A549 (cell line): ENCODE measurements at regions not wholly inside any gene's neighbourhood (a gene's known extent, or its start where the extent isn't known, plus 50 kb on each side); places are given as distances from the start of the nearest gene placed in this dataset.

Experiments
- ATAC-seq, 2 experiments: fragments of 200-7000 bp in 1 of 2; fragments of >200 bp in 1 of 2; cut with Nextera tagmentation in 1 of 2; cut with Tn5 transposase in 1 of 2; 3 replicates each; pipeline versions ENCODE4 v1.8.0 to v1.9.1; 2018 to 2020; ENCODE audit warnings: mild to moderate bottlenecking in 1 of 2, moderate library complexity in 1 of 2
- CTCF ChIA-PET: fragments of 300-600 bp; sonication (Branson Sonifier 250); formaldehyde crosslinking; extraction: SDS; loops from one replicate; lab custom pipeline; 2021; ENCODE audit warnings: antibody characterized with exemption, inconsistent platforms; lab: Yijun Ruan, JAX
- POLR2A ChIA-PET: fragments of 350-600 bp; formaldehyde crosslinking; extraction: SDS; loops from one replicate; lab custom pipeline; 2021; ENCODE audit warnings: antibody characterized with exemption, inconsistent platforms; lab: Yijun Ruan, JAX
- DNase-seq, 2 experiments: peaks; one replicate each; pipeline versions ENCODE4 v3.0.0 to v3.0.0-alpha.2; 2011 to 2016; ENCODE audit warnings: low read depth in 1 of 2, low spot score in 1 of 2
- FAIRE-seq: peaks from 2 replicates; lab custom pipeline; 2011; peaks lifted over from hg19 to GRCh38; lab: Jason Lieb, UNC
- H3K27ac ChIP-seq, 2 experiments: fragments of >200 bp; sonication (Bioruptor Twin); formaldehyde crosslinking; 3 replicates each; pipeline ENCODE4 v1.5.1; 2016 to 2017
- H3K4me1 ChIP-seq: fragments of >200 bp; sonication (Bioruptor Twin); formaldehyde crosslinking; 3 replicates; pipeline ENCODE4 v1.6.1; 2016
- H3K4me2 ChIP-seq: fragments of >200 bp; sonication (Bioruptor Twin); formaldehyde crosslinking; 3 replicates; pipeline ENCODE4 v1.6.1; 2016
- H3K4me3 ChIP-seq: fragments of >200 bp; sonication (Bioruptor Twin); formaldehyde crosslinking; 3 replicates; pipeline ENCODE4 v1.5.1; 2016
- H3K9me3 ChIP-seq: fragments of >200 bp; sonication (Bioruptor Twin); formaldehyde crosslinking; 3 replicates; pipeline ENCODE4 v1.6.1; 2016
- BCL3 ChIP-seq: fragments of >200 bp; sonication (Bioruptor Twin); formaldehyde crosslinking; IDR thresholded peaks from 3 replicates; pipeline ENCODE4 v1.6.1; 2016
- CTCF ChIP-seq: fragments of >200 bp; sonication (Bioruptor Twin); formaldehyde crosslinking; IDR thresholded peaks from 3 replicates; pipeline ENCODE4 v1.5.1; 2016
- EHMT2 ChIP-seq: fragments of 200-600 bp; sonication (generic); IDR thresholded peaks from 2 replicates; pipeline ENCODE4 v1.6.1; 2016; ENCODE audit warnings: antibody characterized with exemption, low read depth, mild to moderate bottlenecking, moderate library complexity
- GATA3 ChIP-seq: IDR thresholded peaks from 2 replicates; pipeline ENCODE4 v1.6.1; 2012; ENCODE audit warnings: borderline replicate concordance
- JUNB ChIP-seq: fragments of >200 bp; sonication (Bioruptor Twin); formaldehyde crosslinking; IDR thresholded peaks from 2 replicates; pipeline ENCODE4 v1.6.1; 2016
- MAFK ChIP-seq: fragments of 450-650 bp; IDR thresholded peaks from 2 replicates; pipeline ENCODE4 v1.6.1; 2014; ENCODE audit not compliant: partially characterized antibody
- NPAS2 ChIP-seq: fragments of 250-450 bp; sonication (Bioruptor Pico); IDR thresholded peaks from 2 replicates; pipeline ENCODE4 v1.8.0; 2022; ENCODE audit warnings: mild to moderate bottlenecking, moderate library complexity, borderline replicate concordance
- PHF8 ChIP-seq: fragments of 200-600 bp; sonication (generic); IDR thresholded peaks from 2 replicates; pipeline ENCODE4 v1.6.1; 2016; ENCODE audit warnings: low read depth, mild to moderate bottlenecking, antibody characterized with exemption, moderate library complexity, borderline replicate concordance
- POLR2A ChIP-seq: IDR thresholded peaks from 2 replicates; pipeline ENCODE4 v1.6.1; 2012; ENCODE audit warnings: mild to moderate bottlenecking, low read length
- POLR2AphosphoS2 ChIP-seq: conservative IDR thresholded peaks from 2 replicates; pipeline ENCODE4 v1.6.1; 2012; ENCODE audit warnings: low read length, improper control_type of control experiment, inconsistent platforms
- RCOR1 ChIP-seq: fragments of 150-350 bp; IDR thresholded peaks from 2 replicates; pipeline ENCODE4 v1.6.1; 2014; ENCODE audit warnings: antibody characterized with exemption, low read length, low read depth
- TFCP2L1 ChIP-seq: fragments of 250-450 bp; sonication (Bioruptor Pico); IDR thresholded peaks from 2 replicates; pipeline ENCODE4 v1.5.0; 2021; ENCODE audit warnings: mild to moderate bottlenecking
- USF2 ChIP-seq: fragments of 450-650 bp; IDR thresholded peaks from 2 replicates; pipeline ENCODE4 v1.6.1; 2014; ENCODE audit warnings: antibody characterized with exemption
- WGBS: methylation state at CpG from one replicate; pipeline ENCODE4 v1.1.6; 2017; ENCODE audit errors: missing lambda C conversion rate; 5-methylcytosine and 5-hydroxymethylcytosine counted together

GRCh38 chr12:125907351-125907750 lies 842.1 kb downstream of the AACS start:
- no peaks in the 10 kb centered on the region for H3K9me3 ChIP-seq
- CTCF ChIA-PET: no interaction called here

GRCh38 chr12:125919856-125920470 lies 854.7 kb downstream of the AACS start:
- WGBS: 10% methylated on average over 12 of the region's 12 CpGs
- no peak for ATAC-seq
- TF ChIP-seq PHF8: no peak
- no peak for TF ChIP-seq CTCF

More at GRCh38 chr12:125907351-125907750, 842.1 kb downstream of the AACS start:
- FAIRE-seq: no peak
- H3K4me1 ChIP-seq: no peaks in the 10 kb centered on the region
- TF ChIP-seq EHMT2 (no peak), CTCF (no peak), POLR2A (no peak), USF2 (no peak), BCL3 (no peak), POLR2AphosphoS2 (no peak), NPAS2 (CRISPR knock-in tag) (no peak), RCOR1 (no peak), GATA3 (no peak), JUNB (no peak)
- H3K4me3 ChIP-seq: no peak overlapping the region
- no peak for ATAC-seq
- no peak overlapping the region for H3K4me2 ChIP-seq
- 2% methylated on average over 3 of the region's 3 CpGs for WGBS
- no peak overlapping the region for H3K27ac ChIP-seq
- POLR2A ChIA-PET: no interaction called here
- DNase-seq: no peak

GRCh38 chr12:125922330-125922729 lies 857.1 kb downstream of the AACS start:
- no peak overlapping the region for H3K4me3 ChIP-seq
- FAIRE-seq (no peak), ATAC-seq (no peak), DNase-seq (no peak)
- WGBS: 5% methylated on average over 5 of the region's 5 CpGs
- CTCF ChIA-PET: no interaction called here
- no peak overlapping the region for H3K4me2 ChIP-seq
- POLR2A ChIA-PET: no interaction called here
- no peaks in the 10 kb centered on the region for H3K9me3 ChIP-seq
- no peak overlapping the region for H3K27ac ChIP-seq
- H3K4me1 ChIP-seq: no peaks in the 10 kb centered on the region
- peak; percentile 90 for TF ChIP-seq MAFK
- no peak for TF ChIP-seq TFCP2L1 (CRISPR knock-in tag)

More at GRCh38 chr12:125919856-125920470, 854.7 kb downstream of the AACS start:
- Histone ChIP-seq H3K4me2 (no peak overlapping the region), H3K27ac (no peak overlapping the region), H3K4me3 (no peak overlapping the region), H3K9me3 (no peaks in the 10 kb centered on the region), H3K4me1 (no peaks in the 10 kb centered on the region)
- FAIRE-seq (no peak), DNase-seq (no peak)
- CTCF ChIA-PET: interaction anchor here (1.4 kb wide), 1 partner anchor 8 kb away, joined by 4 read pairs; no protein-coding TSS in a partner anchor
- POLR2A ChIA-PET: no interaction called here
